ENCODE measurements at regions not wholly inside any gene's neighbourhood (a gene's known extent, or its start where the extent isn't known, plus 50 kb on each side); places are given as distances from the start of the nearest gene placed in this dataset.
"Not testable (repeated sequence)": the region's sequence is repeated elsewhere in the genome, so short reads cannot be mapped to it uniquely, and the experiment has no call there.

DNA sequence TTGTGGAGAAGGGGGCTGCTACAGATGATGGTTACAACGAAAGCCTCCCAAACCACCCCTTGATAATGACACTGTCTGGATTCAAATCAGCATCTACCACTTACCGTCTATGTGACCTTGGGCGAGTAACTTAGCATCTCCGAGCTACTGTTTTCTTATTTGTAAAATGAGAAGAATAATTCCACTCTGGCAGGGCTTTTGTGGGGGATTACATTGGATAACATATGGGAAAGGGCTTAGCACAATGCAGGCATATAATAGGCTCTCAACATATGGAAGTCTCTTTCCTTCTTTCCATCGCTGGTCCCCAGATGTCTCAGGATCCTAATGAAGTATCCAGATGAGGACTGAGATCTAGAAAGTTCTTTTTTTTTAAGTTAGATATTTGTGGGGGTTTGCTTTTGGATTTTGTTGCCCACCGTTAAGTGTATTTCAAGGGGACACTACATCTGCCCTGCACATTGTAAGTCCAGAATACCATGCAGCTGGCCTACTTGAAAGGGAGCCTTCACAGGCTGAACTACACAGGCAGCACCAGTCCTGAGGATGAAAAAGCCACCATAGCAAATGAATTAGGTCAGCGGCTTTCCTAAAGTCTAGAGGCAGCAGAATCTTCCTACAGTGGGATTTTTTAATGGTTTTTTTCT is 172.2 kb upstream of the IRF2BP2 start:
- DNase-seq = no peak

DNA sequence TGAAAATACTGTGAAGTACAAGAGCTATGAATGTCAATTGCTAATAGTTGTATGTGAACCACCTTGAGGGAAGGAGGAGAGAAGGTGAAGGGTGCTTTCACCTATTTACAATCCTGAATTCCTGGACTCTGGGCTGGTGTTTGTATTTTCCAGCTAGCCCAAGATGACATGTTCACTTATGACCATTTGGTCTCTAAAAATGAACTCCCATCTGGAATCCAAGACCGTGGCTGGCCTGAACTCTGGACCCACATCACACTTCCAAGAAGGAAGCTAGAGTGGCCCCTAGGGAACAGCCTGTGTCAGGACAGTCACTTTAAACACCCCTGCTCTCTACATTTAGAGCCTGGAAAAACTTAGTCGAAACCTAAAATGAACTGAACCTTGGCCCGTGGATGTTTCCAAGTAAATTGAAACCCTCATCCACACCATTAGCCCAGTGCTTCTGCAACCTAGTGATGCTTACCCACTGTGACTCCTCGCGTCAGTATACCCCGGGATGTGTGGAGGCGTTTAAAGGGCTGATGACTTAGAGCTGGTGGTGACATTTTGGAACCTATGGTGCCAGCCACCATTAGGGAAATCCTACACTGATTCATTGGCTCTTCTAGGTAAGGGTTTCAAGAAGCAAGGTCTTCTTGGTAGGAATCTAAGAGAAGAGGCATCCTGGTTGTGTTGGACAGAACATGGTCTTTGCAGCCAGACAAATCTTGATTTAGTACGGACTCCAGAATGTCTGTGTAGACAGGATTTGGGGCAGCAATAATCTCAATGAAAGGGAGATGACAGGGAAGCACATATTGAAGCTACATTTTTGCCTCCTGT is 171.5 kb upstream of the IRF2BP2 start:
- DNase-seq = no peak

DNA sequence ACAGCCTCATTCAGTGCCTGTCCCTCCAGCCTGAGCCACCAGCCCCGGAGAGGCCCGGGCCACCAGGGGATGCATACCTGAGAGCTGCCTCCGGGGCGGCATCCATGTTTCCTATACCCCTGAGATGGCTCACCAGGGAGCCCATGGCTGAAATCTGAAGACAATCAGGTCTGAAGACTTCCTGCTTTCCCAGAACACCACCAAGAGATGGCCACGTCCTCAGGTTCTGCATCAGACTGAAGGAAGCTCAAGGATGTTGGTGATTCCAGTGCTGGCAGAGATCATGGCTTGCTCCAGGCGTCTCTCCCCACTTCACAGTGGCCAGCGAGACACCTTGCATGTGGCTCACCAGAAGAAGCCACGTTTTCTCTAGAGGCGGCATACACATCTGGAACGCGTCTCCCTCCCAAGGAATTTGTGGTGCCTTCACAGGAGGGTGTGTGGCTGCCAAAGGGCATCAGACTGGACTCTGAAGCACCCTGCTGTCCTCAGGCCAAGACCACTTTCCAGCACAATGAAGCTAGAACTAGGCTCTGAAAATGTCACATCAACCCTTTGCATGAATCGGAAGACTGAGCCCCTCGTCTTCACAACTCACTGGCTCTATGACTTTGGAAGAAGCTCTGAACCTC is 170.7 kb upstream of the IRF2BP2 start:
- no peak for DNase-seq

GRCh38 chr1:234780112-234780511 is 170.1 kb upstream of the IRF2BP2 start:
- no peak for DNase-seq

DNA sequence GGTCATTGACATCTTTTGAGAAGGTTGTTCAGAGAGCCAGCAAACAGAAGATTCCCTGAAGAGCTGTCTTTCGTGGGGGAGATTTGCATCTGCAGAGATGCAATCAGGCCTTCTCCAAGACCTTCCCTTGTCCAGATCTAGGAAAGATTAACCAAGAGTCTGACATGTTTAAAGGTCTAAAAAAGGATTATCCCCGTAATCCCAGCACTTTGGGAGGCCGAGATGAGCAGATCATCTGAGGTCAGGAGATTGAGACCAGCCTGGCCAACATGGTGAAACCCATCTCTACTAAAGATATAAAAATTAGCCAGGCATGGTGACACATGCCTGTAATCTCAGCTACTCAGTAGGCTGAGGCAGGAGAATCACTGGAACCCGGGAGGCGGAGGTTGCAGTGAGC is 169.6 kb upstream of the IRF2BP2 start:
- DNase-seq = not testable (repeated sequence)

DNA sequence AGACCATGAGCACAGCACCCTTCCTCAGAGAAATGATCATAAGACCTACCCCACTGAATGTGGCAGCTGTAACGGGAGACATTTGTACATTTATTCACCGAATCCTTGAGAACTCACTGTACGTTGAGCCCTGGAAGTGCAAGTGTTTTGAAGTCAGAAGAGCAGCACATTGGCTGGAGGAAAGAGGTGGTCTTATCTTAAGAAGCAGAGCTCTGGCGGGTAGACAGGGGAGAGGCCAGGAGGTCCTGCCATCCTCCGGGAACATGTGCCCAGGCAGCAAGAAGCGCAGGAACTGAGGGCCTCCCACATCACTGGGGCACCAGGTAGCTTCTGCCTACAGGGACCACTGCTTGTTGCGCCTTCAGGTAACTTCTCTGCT is 169.2 kb upstream of the IRF2BP2 start:
- no peak for DNase-seq

DNA sequence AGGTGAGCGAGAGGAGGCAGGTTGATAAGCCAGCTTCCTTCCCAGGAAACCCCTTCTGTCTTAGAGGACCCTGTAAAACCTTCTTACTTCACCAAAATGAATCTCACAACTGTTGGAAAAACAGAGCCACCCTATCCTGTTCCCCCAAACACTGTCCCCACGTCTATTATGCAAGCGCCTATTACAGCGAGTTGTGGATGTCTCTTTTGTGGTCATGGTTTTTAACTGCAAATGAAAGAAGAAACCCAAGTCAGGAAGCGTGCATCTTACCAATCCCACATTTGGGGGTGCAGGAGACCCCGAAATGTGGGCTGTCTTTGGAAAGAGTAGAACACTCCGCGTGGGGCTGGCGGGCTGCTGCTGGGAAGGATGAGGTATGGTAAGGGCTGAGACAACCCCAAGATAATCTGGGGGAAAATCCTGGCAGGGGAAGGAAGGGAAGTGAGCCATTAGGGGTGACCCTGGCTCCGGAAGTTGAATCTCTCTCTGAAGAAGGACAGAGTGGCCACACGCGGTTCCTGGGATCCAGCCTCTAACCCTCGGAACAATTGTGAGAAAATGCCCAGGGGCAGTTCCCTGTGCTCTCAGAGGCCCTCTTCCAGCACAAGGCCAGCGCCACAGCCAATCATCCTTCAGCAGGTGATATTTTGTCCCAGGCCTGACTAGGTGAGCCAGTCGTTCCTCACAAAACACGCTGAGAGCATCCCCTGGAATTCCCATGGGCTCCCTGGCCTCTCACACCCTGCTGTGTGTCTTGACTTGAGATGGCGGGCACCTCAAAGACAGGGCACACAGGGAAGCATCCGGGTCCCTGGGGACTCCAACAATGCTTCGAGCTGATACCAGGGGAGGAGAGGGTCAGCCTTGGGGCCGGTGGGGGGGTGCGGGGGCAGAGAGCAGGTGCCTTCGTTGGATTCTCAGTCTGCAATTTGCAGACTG is 168.5 kb upstream of the IRF2BP2 start:
- no peak for DNase-seq

DNA sequence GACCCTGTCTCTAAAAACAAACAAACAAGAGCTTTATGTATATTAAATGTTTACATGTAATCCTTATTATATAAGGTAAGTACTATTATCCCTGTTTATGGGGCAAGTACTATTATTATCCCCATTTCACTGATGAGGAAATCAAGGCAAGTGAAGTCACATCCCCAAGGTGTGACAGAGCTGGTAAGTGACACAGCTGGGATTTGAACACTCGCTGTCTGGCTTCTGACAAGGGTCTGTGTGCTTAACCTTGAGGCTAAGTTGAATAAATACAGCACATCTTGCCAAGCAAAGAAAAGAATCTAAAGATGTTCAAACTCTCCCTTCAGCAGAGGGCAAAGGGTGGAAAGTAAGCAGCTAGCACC is 167.9 kb upstream of the IRF2BP2 start:
- DNase-seq = no peak

- no peak for DNase-seq
Observed at GRCh38 chr1:234776876-234777855, 167.2 kb upstream of the IRF2BP2 start.

DNA sequence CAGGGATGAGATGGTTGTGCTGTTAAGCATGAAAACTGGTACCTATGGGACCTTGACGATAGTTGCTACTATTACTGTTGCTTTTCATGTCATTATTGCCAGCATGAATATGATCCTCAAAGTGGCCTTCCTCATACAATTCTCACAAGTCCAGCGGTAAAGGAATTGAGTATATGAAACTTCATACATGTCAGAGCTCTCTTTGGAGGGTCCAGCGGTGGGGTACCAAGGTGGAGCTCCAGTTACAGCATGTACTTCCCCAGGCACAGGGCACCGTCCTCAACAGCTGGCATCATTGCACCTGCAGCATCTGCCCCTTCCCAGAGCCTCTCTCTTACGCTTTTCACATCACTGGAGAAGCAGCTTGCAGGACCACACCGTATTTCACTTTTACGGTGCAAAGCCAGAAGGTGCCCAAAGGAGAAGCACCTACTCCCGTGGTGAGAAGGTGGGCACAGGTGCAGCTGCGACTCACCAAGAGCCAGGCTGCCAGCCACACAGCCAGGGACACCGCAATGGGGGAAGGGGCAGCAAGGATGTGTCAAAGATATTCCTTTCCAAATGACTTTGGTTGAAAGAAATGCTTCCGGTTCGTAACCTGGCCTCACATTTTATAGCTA is 166.4 kb upstream of the IRF2BP2 start:
- no peak for DNase-seq

DNA sequence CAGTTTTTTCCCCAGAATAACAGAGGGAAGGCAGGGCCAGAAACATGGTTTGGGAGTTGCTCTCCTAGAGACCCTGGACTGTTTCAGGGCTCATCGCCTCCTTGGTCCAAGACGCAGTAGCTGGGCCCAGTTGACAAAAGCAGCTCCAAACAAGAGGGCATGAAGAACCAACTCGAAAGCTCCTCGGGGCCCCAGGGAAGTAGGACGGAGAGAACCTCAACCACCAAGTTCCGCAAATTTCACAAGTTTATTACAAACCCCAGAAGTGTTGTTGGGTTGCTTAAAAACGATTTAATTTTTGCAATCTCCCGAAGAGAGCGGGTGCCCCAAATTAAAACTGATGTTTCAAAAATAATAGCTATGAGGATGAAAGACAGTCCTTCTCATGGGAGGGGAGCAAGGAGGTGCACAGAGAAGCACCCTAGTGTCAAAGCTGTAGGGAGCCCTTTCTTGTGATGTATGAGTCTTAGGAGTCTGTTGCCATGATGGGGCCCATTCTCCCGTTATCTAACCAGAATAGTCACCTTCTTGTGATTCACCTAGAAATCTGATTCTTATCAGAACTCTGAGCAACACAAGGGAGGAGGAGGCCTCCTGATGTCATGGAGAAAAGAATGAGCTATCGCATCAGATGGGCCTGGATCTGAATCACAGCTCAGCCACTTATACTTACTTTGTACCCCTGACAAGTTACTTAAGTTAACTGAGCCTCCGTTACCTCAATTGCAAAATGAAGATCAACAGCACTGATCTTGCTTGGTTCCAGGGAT is 165.7 kb upstream of the IRF2BP2 start:
- no peak for DNase-seq

DNA sequence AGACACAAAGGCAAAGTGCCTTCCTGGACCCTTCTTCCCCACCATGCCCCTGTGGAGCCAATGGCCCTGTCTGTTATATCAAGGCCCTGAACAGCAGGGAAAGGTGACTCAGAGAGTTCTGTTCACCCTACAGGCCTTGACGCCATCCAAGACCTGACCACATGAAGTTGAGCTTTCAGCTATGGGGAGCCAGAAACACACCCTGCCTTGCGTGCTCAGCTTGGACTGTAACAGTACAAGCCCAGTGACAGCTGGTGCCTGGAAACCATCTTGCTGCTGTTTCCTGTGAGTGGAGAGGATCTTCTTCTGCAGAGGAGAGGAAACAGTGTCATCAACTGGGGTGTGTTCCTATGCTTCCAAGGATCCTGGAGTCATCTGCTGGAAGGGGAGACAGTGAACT is 165.0 kb upstream of the IRF2BP2 start:
- no peak for DNase-seq

DNA sequence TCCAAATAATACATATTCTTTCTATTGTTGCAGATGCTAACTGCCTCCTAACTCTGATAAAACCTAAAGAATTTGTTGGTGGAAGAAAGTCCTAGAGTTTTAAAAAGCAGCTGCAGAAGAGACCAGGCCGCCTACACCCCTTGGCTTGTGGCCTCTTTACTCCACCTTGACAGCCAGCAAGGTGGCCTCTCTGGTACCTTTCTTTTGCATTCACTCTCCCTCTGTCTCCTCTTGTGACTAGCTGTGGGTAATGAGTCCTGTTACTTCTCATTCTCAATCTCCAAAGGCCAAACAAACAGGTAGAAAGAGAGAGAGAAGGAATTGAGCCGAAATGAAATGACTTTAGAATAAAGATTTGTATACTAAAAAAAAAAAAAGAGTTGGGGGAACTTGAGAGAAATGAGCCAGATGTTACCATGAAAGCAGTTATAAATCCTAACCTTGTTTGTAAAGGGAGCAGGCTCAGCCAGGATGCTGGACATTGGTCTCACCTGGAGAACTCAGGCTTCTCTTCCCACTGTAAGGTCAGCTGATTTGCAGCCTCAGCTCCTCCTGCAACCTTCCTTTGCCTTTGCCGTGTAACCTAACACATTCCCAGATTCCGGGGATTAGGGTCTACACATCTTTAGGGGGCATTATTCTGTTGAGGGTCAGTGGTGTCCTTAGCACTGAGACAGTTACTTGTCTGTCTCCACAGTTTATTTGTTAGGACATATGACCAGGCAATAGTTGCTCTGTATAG is 164.1 kb upstream of the IRF2BP2 start:
- no peak for DNase-seq

DNA sequence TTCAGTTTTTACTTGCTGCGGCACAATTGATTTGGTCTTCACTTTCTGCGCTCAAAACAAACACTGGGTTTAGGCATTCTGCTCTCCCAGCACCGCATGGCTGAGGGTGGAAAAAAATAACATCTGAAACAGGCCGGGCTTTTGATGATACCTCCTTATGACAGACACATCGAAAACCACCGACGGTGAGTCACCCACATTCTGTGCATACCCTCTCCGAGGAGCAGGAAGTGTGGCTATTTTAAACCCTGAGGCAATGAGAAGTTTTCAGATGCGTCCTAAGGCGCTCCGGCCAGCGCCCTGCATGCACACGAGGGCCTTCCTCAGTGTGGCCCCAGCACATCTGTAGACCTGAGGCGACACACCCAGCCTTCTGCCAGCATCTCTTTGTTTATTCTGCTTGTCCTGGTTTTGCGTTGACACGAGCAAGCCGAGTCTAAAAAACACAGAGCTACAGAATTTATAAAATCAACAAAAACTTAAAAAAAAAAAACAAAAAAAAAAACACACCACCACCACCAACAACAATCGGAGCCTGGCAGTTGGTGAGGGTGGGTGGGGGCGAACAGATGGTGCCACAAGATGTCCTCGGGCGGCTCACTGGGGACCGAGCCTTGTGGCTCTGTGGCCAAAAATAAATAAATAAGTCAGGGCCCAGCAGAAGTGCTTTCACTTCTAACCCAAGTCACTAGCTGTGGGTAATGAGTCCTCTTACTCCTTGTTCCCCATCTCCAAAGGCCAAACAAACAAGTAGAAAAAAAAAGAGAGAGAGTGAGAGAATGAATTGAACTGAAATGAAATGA is 162.6 kb upstream of the IRF2BP2 start:
- DNase-seq = no peak

DNA sequence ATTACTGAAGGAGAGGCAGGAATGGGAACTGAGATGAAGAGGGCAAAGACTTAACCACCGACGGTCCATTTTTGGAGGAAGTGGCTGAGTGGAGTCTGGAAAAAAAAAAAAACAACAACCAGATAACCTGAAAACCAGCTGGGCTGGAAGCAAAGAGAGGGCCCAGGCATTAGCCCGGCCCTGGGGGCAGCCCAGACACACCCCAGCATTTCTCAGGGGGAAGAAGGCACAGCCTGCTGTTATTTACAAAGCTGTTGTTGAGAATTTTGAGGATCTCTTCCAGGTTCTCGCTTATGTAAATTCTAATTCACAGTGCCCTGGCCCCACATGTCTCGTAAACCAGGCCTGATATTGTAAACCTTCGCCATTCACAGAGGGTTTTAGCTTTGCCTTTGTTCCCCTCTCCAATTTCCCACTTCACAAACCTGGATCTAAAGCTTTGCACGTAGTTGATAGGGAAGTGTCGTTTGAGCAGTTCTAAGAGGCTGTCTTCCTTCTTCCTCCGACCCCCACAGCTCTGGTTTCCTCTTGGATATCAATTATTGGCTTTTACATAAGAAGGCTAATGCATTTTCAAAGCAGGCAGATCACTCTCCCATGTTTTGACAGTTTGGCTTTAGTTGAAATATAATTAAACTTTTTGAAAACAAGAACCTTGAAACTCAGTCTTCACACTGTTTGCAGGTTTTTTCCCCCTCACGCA is 161.8 kb upstream of the IRF2BP2 start:
- no peak for DNase-seq

DNA sequence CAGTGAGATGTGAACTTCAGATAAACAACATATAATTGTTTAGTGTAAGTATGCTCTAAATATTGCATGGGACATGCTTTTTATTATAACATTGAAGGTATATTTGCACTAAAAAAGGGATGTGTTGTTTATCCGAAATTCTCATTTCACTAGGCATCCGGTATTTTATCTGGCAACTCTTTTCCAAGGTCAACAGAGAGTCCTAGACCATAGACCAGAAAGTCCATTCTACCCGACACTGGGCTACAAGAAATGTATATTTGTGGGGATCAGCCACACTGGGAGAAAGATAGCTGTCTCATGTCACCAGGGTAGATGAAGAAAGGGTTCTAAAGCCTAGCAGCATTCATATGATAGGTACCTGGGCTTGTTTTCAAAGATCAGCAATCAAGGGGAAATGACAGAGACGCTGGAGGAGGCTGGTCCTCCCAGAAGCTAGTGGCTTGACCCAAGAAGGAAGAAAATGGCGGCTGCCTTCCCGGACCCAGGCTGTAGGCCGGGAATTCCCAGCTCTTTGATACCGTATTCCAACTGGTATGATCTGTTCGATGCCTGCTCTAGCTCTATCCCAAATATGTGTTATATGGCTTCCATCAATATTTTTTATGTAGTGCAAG is 161.1 kb upstream of the IRF2BP2 start:
- no peak for DNase-seq

DNA sequence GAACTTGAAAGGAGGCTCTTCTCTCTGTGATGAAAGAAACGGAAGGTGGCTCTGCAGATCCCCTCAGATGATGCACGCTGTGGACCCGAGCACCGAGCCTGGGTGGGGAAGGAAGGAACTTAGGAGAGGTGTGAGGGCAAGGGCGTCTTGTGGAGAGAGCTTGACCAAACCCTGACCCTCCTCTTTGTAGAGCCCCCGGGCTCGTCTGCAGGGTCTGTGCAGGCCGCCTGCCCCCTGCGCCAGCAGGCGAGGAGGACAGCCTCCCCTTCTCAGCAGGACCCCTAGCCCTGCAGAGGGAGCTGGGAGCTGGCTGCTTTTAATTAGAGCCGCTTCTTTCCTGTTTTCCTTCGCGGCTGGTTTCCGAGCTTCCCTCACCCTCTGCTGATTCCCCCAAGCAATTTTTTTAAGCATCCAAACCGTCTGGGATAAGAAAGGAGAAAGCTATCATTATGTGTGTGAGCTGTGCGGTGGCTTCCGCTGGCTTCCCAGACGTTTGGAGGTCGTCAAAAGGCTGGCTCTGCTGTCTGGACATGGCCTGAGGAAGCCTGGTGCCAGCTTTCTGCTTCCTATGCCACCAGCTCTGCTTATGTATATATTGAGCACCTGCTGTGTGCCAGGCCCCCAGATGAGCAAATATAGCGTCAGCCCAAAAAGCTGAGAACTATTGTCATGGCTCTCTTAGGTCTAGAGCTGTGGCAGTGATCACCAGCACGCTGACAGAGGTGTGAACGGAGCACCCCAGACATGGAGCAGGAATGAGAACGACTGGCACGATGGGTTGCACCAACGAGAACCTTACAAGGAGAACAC is 160.2 kb upstream of the IRF2BP2 start:
- DNase-seq = no peak
